ENCODE measurements at regions not wholly inside any gene's neighbourhood (a gene's known extent, or its start where the extent isn't known, plus 50 kb on each side); places are given as distances from the start of the nearest gene placed in this dataset.
"Not testable (repeated sequence)": the region's sequence is repeated elsewhere in the genome, so short reads cannot be mapped to it uniquely, and the experiment has no call there.

GRCh38 chr11:100515087-100515486, 172.0 kb upstream of the ARHGAP42 start:
- no peak for DNase-seq
- Histone ChIP-seq H3K9me3 (ENCODE audit: severe bottlenecking) (no peaks in the 10 kb centered on the region), H3K27me3 (ENCODE audit: insufficient read depth, low read depth, severe bottlenecking) (no peaks in the 10 kb centered on the region), H3K36me3 (no peaks in the 10 kb centered on the region), H3K4me3 (ENCODE audit: low read depth, low read length) (no peak overlapping the region), H3K27ac (no peak overlapping the region)
- TF ChIP-seq, protein P1, sequence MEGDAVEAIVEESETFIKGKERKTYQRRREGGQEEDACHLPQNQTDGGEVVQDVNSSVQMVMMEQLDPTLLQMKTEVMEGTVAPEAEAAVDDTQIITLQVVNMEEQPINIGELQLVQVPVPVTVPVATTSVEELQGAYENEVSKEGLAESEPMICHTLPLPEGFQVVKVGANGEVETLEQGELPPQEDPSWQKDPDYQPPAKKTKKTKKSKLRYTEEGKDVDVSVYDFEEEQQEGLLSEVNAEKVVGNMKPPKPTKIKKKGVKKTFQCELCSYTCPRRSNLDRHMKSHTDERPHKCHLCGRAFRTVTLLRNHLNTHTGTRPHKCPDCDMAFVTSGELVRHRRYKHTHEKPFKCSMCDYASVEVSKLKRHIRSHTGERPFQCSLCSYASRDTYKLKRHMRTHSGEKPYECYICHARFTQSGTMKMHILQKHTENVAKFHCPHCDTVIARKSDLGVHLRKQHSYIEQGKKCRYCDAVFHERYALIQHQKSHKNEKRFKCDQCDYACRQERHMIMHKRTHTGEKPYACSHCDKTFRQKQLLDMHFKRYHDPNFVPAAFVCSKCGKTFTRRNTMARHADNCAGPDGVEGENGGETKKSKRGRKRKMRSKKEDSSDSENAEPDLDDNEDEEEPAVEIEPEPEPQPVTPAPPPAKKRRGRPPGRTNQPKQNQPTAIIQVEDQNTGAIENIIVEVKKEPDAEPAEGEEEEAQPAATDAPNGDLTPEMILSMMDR (IDR thresholded peaks at IDR 0.05; ENCODE audit: low read depth, low read length), result no peak

DNA sequence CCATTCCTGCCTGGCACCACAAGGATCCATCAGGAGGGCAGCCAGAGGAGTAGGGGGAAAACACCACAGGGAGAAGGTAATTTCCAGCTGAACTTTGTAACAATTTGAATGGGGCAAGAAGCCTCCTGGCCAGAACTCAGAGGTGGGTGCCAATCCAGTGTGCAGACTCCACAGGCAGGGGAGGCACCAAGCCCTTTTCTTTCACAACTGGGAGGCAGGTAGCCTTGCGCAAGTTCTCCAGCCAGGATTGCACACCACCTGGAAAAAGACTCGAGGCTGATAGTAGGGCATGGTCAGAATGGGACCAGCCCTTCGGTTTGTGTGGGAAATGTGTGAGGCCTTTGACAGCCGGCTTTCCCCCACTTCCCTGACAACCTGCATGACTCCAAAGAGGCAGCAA, 161.9 kb upstream of the ARHGAP42 start:
- Histone ChIP-seq H3K9me3 (ENCODE audit: severe bottlenecking) (peaks cover 5% of the 10 kb centered on the region), H3K4me3 (ENCODE audit: low read depth, low read length) (no peak overlapping the region), H3K36me3 (no peaks in the 10 kb centered on the region), H3K27ac (no peak overlapping the region), H3K27me3 (ENCODE audit: insufficient read depth, low read depth, severe bottlenecking) (no peaks in the 10 kb centered on the region)
- no peak for DNase-seq
- TF ChIP-seq, protein P1 (IDR thresholded peaks at IDR 0.05; ENCODE audit: low read depth, low read length), result no peak

GRCh38 chr11:100525635-100526034, 161.5 kb upstream of the ARHGAP42 start:
- TF ChIP-seq, protein P1 (IDR thresholded peaks at IDR 0.05; ENCODE audit: low read depth, low read length), result peak; percentile 67
- Histone ChIP-seq H3K36me3 (no peaks in the 10 kb centered on the region), H3K27me3 (ENCODE audit: insufficient read depth, low read depth, severe bottlenecking) (no peaks in the 10 kb centered on the region), H3K27ac (no peak overlapping the region), H3K9me3 (ENCODE audit: severe bottlenecking) (peaks cover 5% of the 10 kb centered on the region), H3K4me3 (ENCODE audit: low read depth, low read length) (no peak overlapping the region)
- peak; percentile 32 for DNase-seq

GRCh38 chr11:100528872-100529416, 158.1 kb upstream of the ARHGAP42 start:
- TF ChIP-seq, protein P1 (IDR thresholded peaks at IDR 0.05; ENCODE audit: low read depth, low read length), result no peak
- Histone ChIP-seq H3K27ac (no peak overlapping the region), H3K4me3 (ENCODE audit: low read depth, low read length) (no peak overlapping the region), H3K9me3 (ENCODE audit: severe bottlenecking) (peaks cover 5% of the 10 kb centered on the region), H3K27me3 (ENCODE audit: insufficient read depth, low read depth, severe bottlenecking) (no peaks in the 10 kb centered on the region), H3K36me3 (no peaks in the 10 kb centered on the region)
- DNase-seq, result no peak

GRCh38 chr11:100531290-100531689, 155.8 kb upstream of the ARHGAP42 start:
- not testable (repeated sequence) for H3K9me3 ChIP-seq (ENCODE audit: severe bottlenecking); DNase-seq; H3K27me3 ChIP-seq (ENCODE audit: insufficient read depth, low read depth, severe bottlenecking); H3K36me3 ChIP-seq; H3K4me3 ChIP-seq (ENCODE audit: low read depth, low read length); H3K27ac ChIP-seq

- no peaks in the 10 kb centered on the region for H3K27me3 ChIP-seq (ENCODE audit: insufficient read depth, low read depth, severe bottlenecking)
- no peaks in the 10 kb centered on the region for H3K36me3 ChIP-seq
- no peak overlapping the region for H3K4me3 ChIP-seq (ENCODE audit: low read depth, low read length)
- TF ChIP-seq, protein P1 (IDR thresholded peaks at IDR 0.05; ENCODE audit: low read depth, low read length), result no peak
- H3K9me3 ChIP-seq (ENCODE audit: severe bottlenecking), result no peaks in the 10 kb centered on the region
- H3K27ac ChIP-seq, result no peak overlapping the region
- DNase-seq, result no peak
Observed at GRCh38 chr11:100536979-100537378, 150.1 kb upstream of the ARHGAP42 start.

Data from WERI-Rb-1 (cell line).